B cell (primary cell): ENCODE measurements at regions not wholly inside any gene's neighbourhood (a gene's known extent, or its start where the extent isn't known, plus 50 kb on each side); places are given as distances from the start of the nearest gene placed in this dataset.

ENCODE experiments used
- ATAC-seq: fragments of 200-7000 bp; cut with Tn5 transposase; one replicate; pipeline ENCODE4 v1.10.0; 2021; ENCODE audit warnings: low read depth, mild to moderate bottlenecking, moderate number of reproducible peaks, moderate library complexity
- CTCF ChIA-PET: fragments of 350-600 bp; sonication (Branson Sonifier 250); formaldehyde crosslinking; loops from one replicate; lab custom pipeline; 2021; ENCODE audit warnings: antibody characterized with exemption, inconsistent platforms; lab: Charles Lee
- POLR2A ChIA-PET: fragments of 350-600 bp; sonication (Branson Sonifier 250); formaldehyde crosslinking; loops from one replicate; lab custom pipeline; 2021; ENCODE audit warnings: antibody characterized with exemption; lab: Charles Lee
- DNase-seq: peaks from one replicate; pipeline ENCODE4 v3.0.0; 2013
- H2AFZ ChIP-seq: 2 replicates; pipeline ENCODE4 v1.6.1; 2012; ENCODE audit warnings: mild to moderate bottlenecking, low read depth, low read length; ENCODE audit not compliant: insufficient read depth, poor library complexity, severe bottlenecking
- H3K27ac ChIP-seq, 2 donors: 1 replicate in 1 of 2; 2 replicates in 1 of 2; pipeline ENCODE4 v1.5.1; 2012 to 2013; ENCODE audit warnings: low read length in 2 of 2, mild to moderate bottlenecking in 2 of 2, moderate library complexity in 1 of 2
- H3K27me3 ChIP-seq, 4 experiments: fragments of 200-600 bp in 1 of 4; sonication (generic) in 1 of 4; replicated peaks in 1 of 4; 1 replicate in 2 of 4; 2 replicates in 2 of 4; pipeline versions ENCODE4 v1.6.1 to v1.7.0; 2013 to 2016; ENCODE audit warnings: low read length in 3 of 4, mild to moderate bottlenecking in 2 of 4, mixed read lengths in 1 of 4, moderate library complexity in 1 of 4; ENCODE audit not compliant: insufficient read depth in 4 of 4, control insufficient read depth in 3 of 4; ENCODE audit errors: control extremely low read depth in 1 of 4
- H3K36me3 ChIP-seq, 2 experiments: replicated peaks in 1 of 2; 1 replicate in 1 of 2; 2 replicates in 1 of 2; pipeline versions ENCODE4 v1.6.1 to v1.7.1; 2013; ENCODE audit warnings: low read length in 1 of 2; ENCODE audit not compliant: insufficient read depth in 2 of 2, control insufficient read depth in 1 of 2; ENCODE audit errors: control extremely low read depth in 1 of 2, extremely low read depth in 1 of 2
- H3K4me1 ChIP-seq, 2 donors: fragments of 200-600 bp in 1 of 2; sonication (generic) in 1 of 2; 1 replicate in 1 of 2; 2 replicates in 1 of 2; pipeline versions ENCODE4 v1.5.1 to v1.6.1; 2013 to 2017; ENCODE audit warnings: low read length in 2 of 2; ENCODE audit not compliant: control insufficient read depth in 2 of 2, insufficient read depth in 2 of 2
- H3K4me2 ChIP-seq: replicated peaks from 2 replicates; pipeline ENCODE3; 2012; ENCODE audit warnings: mild to moderate bottlenecking, low read depth, low read length; ENCODE audit not compliant: poor library complexity, severe bottlenecking
- H3K4me3 ChIP-seq, 5 experiments: fragments of 200-600 bp in 1 of 5; sonication (generic) in 1 of 5; 1 replicate in 3 of 5; 2 replicates in 2 of 5; pipeline versions ENCODE4 v1.5.1 to v1.7.0; 2011 to 2016; ENCODE audit warnings: low read length in 4 of 5, mild to moderate bottlenecking in 4 of 5, low read depth in 2 of 5, control low read depth in 1 of 5, moderate library complexity in 1 of 5; ENCODE audit not compliant: insufficient read depth in 1 of 5; ENCODE audit errors: control extremely low read depth in 1 of 5, extremely low read depth in 1 of 5
- H3K79me2 ChIP-seq: fragments of 200-600 bp; sonication (generic); one replicate; pipeline ENCODE4 v1.6.0; 2016; ENCODE audit warnings: low read length; ENCODE audit not compliant: control insufficient read depth, insufficient read depth
- H3K9ac ChIP-seq: fragments of 200-600 bp; sonication (generic); 2 replicates; pipeline ENCODE4 v1.6.1; 2017; ENCODE audit warnings: mild to moderate bottlenecking, low read length, moderate library complexity
- H3K9me3 ChIP-seq, 3 donors: one replicate each; pipeline versions ENCODE4 v1.6.1 to v1.7.1; 2013; ENCODE audit warnings: low read length in 2 of 3; ENCODE audit not compliant: control insufficient read depth in 2 of 3, insufficient read depth in 1 of 3; ENCODE audit errors: control extremely low read depth in 1 of 3
- H4K20me1 ChIP-seq: 2 replicates; pipeline ENCODE4 v1.6.0; 2012; ENCODE audit warnings: mild to moderate bottlenecking, low read length; ENCODE audit not compliant: insufficient read depth, control insufficient read depth, poor library complexity, severe bottlenecking
- H3K27ac Mint-ChIP-seq: one replicate; pipeline ENCODE4 v1.8.0; 2021; ENCODE audit warnings: mixed read lengths
- H3K27me3 Mint-ChIP-seq: one replicate; pipeline ENCODE4 v1.8.0; 2021; ENCODE audit warnings: mixed read lengths
- H3K4me1 Mint-ChIP-seq: one replicate; pipeline ENCODE4 v1.8.0; 2021; ENCODE audit warnings: mixed read lengths
- H3K4me3 Mint-ChIP-seq: one replicate; pipeline ENCODE4 v1.8.0; 2021; ENCODE audit warnings: mixed read lengths
- H3K9me3 Mint-ChIP-seq: one replicate; pipeline ENCODE4 v1.8.0; 2022; ENCODE audit warnings: mixed read lengths; ENCODE audit not compliant: insufficient read depth
- CTCF ChIP-seq: fragments of 200-600 bp; IDR thresholded peaks from one replicate; pipeline ENCODE4 v1.8.0; 2022; ENCODE audit warnings: antibody characterized with exemption, mild to moderate bottlenecking
- EZH2 ChIP-seq: IDR thresholded peaks from 2 replicates; pipeline ENCODE4 v1.6.1; 2012; ENCODE audit warnings: borderline replicate concordance, low read depth, mild to moderate bottlenecking, moderate library complexity, low read length; ENCODE audit not compliant: insufficient read depth, poor library complexity, severe bottlenecking
- WGBS: methylation state at CpG from one replicate; pipeline ENCODE4 v1.1.5; 2013; ENCODE audit warnings: missing lambda C conversion rate; ENCODE audit not compliant: insufficient coverage; 5-methylcytosine and 5-hydroxymethylcytosine counted together
- intact Hi-C: fragments of 100-400 bp; cut with micrococcal nuclease; formaldehyde crosslinking; loops from one replicate; pipeline ENCODE4 v1.10.0; 2022

DNA sequence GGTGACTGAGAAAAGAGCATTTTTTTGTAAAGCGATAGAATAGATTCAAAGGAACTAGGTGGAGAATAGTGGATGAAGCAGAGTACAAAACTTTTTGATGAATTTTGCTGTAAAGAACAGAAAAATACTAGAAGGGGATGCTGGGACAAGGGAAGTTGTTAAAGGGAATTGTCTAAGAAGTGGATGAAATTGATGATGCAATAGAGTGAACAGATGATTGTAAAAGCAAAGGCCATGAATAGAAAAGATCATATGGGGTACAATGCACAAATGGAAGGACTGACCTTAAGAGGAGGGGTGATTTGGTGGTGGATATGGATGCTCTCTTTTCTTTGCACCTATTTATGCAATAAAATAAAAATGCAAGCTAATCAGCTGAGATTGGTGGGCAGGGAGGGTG lies 262.7 kb upstream of the MAD2L1 start:
- Histone ChIP-seq H3K36me3 (no peaks in the 10 kb centered on the region), H3K9ac (no peak overlapping the region), H3K9me3 (no peaks in the 10 kb centered on the region), H3K4me3 (no peak overlapping the region), H4K20me1 (no peaks in the 10 kb centered on the region), H3K79me2 (no peaks in the 10 kb centered on the region), H2AFZ (no peak overlapping the region), H3K4me2 (no peak overlapping the region), H3K4me1 (no peaks in the 10 kb centered on the region), H3K27me3 (no peaks in the 10 kb centered on the region), H3K27ac (no peak overlapping the region)
- CTCF ChIA-PET = no interaction called here
- WGBS = 100% methylated on average over 1 of the region's 1 CpG
- POLR2A ChIA-PET = no interaction called here
- DNase-seq (no peak), ATAC-seq (no peak)
- no peak overlapping the region for H3K4me3 Mint-ChIP-seq
- no peaks in the 10 kb centered on the region for H3K27me3 Mint-ChIP-seq
- no peak for TF ChIP-seq EZH2
- TF ChIP-seq CTCF = no peak
- H3K4me1 Mint-ChIP-seq = no peaks in the 10 kb centered on the region
- no peak overlapping the region for H3K27ac Mint-ChIP-seq
- H3K9me3 Mint-ChIP-seq = no peaks in the 10 kb centered on the region
- intact Hi-C loops = no loop called here

DNA sequence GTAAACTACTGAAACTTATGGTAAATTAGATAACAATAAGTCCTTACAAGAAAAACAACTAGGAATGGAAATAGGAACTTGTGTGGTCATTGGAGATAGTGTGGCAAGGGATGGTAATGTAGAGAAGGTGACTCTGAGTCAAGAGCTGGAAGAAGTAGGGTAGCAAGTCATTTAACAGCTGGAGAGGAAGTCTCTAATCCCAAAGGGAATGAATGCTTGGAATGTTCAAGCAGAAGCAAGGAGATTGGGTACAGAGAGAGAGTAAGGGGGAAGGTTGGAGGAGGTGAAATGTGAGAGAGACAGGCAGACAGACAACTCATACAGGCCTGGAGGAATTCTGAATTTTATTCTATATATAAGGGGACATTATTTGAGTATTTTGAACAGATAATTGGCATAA lies 260.6 kb upstream of the MAD2L1 start:
- H3K27me3 Mint-ChIP-seq = no peaks in the 10 kb centered on the region
- Histone ChIP-seq H3K27me3 (no peaks in the 10 kb centered on the region), H3K79me2 (no peaks in the 10 kb centered on the region), H2AFZ (no peak overlapping the region), H3K4me2 (no peak overlapping the region), H4K20me1 (no peaks in the 10 kb centered on the region), H3K4me3 (no peak overlapping the region), H3K9ac (no peak overlapping the region), H3K9me3 (no peaks in the 10 kb centered on the region), H3K36me3 (no peaks in the 10 kb centered on the region), H3K27ac (no peak overlapping the region), H3K4me1 (no peaks in the 10 kb centered on the region)
- no peaks in the 10 kb centered on the region for H3K4me1 Mint-ChIP-seq
- H3K4me3 Mint-ChIP-seq = no peak overlapping the region
- DNase-seq (no peak), ATAC-seq (no peak)
- no peaks in the 10 kb centered on the region for H3K9me3 Mint-ChIP-seq
- no peak for TF ChIP-seq EZH2
- POLR2A ChIA-PET = no interaction called here
- intact Hi-C loops = no loop called here
- H3K27ac Mint-ChIP-seq = no peak overlapping the region
- CTCF ChIA-PET = no interaction called here
